ENCODE measurements at regions not wholly inside any gene's neighbourhood (a gene's known extent, or its start where the extent isn't known, plus 50 kb on each side); places are given as distances from the start of the nearest gene placed in this dataset.
"Not testable (repeated sequence)": the region's sequence is repeated elsewhere in the genome, so short reads cannot be mapped to it uniquely, and the experiment has no call there.

DNA sequence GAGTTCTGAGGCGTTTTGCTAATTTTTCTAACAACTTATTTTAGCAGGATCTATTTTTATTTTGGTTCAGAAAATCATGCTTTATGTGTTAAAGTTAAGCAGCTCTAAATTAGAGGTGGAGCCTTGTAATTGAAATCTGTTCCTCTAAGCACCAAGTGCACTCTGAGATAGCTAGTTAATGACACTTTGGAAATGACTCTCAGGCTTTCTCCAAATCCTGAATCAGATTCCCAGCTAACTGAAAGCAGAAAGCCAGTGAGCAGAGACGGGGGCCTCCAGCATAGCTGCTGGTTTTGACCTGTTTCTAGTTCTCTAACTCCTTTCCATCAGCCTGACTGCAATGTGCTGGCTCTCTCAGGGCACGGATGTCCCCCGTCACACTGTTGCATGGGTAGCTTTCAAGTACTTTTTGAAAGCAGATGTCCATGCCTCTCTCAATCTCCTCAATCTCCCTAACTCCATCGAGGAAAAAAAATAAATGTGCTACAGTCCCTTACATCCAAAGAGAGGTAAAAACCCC is 326.5 kb downstream of the SATB2 start:
- FAIRE-seq: no peak

GRCh38 chr2:199130501-199130900 is 327.2 kb downstream of the SATB2 start:
- FAIRE-seq: no peak

- no peak for FAIRE-seq
Measured at GRCh38 chr2:199128476-199129229, 329.1 kb downstream of the SATB2 start.

DNA sequence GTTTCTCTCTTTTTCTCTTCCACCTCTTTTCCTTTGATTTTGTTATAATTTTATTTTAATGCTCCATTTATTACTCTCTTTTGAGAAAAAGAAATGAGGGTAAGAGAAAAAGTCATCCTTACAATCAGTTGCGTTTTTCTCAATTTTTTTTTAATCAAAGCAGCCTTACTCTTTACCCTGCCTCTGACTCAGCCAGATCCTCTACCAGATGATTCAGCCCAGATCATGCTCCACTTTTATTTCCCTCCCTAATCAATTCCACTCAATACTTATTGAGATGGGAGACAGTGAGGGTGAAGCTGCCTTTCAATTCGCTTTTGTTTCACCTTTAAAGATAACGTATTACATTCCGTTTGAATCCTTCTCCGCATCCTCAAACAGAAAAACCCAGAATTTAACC is 337.9 kb downstream of the SATB2 start:
- FAIRE-seq: no peak

GRCh38 chr2:199118673-199119112 is 339.0 kb downstream of the SATB2 start:
- no peak for FAIRE-seq

GRCh38 chr2:199115169-199115568 is 342.6 kb downstream of the SATB2 start:
- no peak for FAIRE-seq

GRCh38 chr2:199113111-199113510 is 344.6 kb downstream of the SATB2 start:
- FAIRE-seq: no peak

DNA sequence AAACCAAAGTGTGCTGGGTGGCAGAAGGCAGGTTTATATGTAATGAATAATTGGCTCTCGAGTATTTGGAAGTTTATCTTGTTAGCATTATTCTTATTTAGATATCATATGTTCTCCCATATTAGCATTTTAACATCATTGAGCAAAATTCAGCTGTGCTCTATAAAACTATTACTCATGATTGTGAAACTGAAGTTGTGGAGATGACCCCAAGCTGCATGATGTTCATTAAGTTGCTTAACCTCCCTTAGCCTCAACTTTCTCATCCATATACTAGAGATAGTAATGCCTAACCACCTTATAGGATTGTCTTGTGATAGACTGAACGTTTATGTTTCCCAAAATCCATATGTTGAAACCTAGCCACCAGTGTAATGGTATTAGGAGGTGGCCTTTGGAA is 346.3 kb downstream of the SATB2 start:
- FAIRE-seq: no peak

DNA sequence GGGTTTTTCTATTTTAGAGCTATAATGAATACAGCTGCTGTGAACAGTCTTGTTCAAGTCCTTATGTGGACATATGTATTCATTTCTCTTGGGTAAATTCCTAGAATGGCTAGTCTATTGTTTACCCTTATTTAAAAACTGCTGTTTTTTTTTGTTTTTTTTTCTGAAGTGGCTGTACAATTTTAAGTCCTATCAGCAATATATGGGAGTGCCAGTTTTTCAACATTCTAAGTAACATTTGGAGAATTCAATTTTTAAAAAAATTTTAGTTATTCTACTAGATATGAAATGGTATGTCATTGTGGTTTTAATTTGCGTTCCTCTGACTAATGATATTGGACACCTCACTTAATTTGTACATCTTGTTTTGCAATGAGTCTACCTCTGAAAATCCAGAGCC is 349.7 kb downstream of the SATB2 start:
- FAIRE-seq: no peak

GRCh38 chr2:199105826-199106225 is 351.9 kb downstream of the SATB2 start:
- FAIRE-seq: no peak

DNA sequence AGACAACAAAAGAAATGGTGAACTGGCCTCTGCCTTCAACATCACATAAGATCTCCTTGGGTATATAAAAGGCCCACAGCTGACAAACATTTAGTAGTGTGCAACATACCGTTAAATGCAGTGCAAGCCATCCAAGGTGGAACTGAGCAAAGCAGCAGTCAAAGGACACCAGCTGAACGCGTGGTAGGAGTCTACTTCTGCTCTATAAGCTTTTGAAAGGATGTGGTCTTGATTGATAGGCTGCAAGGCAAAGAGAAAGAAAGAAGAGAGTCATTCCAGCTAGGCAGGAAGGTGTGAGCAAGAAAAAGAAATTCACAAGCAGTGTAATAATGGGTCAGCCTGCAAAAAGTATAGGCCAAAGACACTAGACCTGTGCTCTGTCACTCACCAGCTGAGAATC is 356.3 kb downstream of the SATB2 start:
- no peak for FAIRE-seq

GRCh38 chr2:199100326-199101110 is 357.2 kb downstream of the SATB2 start:
- FAIRE-seq: no peak

DNA sequence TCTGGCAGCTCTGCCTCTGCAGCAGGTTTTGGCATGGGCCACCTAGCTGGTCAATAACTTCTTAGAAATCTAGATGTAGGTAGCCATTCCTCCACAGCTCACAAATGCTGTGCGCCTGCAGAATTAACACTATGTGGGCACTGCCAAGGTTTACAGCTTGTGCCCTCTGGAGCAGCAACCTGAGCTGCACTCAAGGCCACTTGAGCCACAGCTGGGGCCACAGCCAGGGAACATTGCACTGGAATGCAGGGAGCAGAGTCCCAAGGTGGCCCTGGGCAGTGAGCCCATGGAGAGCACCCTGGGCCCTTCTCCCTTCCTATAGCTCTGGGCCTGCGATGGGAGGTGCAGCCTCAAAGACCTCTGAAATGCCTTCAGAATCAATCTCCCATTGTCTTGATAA is 365.3 kb downstream of the SATB2 start:
- FAIRE-seq: no peak

DNA sequence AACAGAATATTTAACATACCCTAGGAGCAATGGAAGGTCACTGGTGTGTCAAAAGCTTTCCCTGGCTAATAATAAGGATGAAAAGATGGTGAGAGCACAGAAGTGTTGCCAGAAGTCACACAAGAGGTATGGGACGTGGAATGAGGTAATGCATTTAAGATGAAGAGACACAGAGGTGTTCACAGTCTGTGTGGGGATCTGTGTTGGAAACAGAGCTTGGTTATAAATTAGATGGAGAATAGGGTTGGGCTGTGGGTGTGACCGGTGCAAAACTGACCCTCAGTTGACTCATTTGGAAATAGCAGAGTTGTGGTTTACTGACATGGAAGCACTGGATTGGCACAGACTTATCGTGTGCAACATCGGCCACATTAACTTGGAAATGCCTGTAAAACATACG is 372.5 kb downstream of the SATB2 start:
- FAIRE-seq: no peak

DNA sequence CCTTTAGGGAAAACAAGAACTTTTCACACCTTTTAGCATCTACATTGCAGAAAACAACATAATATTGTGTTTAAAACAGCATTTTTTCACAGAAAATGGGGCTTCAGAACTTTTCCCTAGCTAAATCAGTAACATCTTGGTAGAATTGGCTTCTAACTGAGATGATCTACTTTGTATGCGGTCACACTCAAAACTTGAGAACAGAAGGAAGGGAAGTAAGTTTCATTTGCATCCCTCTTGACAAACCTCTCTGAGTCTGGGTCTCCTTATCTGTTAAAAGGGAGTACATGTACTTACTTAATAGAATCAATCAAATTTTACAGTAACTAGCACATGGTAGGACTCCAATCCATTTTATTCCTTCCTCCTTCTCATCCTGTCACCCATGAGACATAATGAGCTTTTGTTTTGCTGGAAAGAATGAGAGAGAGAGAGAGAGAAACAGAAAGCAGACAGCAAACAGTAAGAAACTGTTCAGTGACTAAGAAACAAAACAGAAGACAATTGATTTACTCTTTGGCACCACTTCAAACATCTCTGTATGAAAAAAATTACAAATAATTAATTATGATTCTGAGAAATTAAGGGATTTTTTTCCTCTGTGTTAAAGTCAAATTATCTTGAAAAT is 387.3 kb downstream of the SATB2 start:
- peak; percentile 71 for FAIRE-seq

DNA sequence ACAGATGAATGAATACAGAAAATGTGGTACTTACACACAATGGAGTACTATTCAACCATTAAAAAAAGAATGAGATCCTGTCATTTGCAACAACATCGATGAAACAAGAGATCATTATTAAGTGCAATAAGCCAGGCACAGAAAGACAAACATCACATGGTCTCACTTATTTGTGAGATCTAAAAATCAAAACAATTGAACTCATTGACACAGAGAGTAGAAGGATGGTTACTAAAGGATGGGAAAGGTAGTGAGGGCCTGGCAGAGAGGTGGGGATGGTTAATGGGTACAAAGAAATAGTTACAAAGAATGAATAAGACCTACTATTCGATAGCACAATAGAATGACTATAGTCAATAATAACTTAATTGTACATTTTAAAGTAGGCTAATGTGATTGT is 393.5 kb downstream of the SATB2 start:
- no peak for FAIRE-seq

DNA sequence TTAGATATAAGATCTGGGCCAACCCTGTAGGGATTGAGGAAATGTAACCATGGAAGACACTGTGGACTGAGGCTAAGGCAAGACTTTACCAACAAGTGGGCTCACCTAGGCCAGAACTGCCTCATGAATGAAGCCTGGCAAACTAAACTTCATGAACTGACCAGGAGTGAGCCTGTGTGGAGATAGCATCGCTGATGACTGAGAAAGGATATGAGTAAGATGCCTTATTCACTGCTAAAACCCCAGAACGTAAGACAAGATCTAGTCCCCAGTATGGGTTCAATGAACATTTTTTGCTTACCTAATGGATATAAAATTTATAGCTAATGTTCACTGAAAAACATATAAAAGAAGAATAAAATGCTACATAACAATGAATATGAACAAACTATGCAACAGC is 399.8 kb downstream of the SATB2 start:
- FAIRE-seq: no peak

DNA sequence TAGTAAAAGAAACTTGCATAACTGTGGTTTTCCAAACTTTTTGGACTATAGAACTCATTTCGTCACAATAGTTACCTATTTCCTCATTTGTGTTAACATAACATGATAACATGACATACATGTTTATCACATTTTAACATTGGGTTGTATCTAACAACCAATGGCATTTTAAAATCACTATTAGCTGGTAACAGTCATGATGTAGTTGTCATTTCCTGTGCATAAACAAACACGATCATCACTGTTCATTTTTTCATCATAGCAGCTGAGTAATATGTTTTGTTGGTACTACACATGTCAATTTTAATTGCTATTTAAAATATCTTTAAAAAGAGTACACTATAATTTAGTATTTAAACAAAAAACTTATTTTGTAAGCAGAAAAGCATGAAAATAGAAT is 402.4 kb downstream of the SATB2 start:
- FAIRE-seq: no peak

- FAIRE-seq: no peak
Measured at GRCh38 chr2:199042660-199043379, 414.9 kb downstream of the SATB2 start.

GRCh38 chr2:199040522-199040921 is 417.2 kb downstream of the SATB2 start:
- FAIRE-seq: no peak

DNA sequence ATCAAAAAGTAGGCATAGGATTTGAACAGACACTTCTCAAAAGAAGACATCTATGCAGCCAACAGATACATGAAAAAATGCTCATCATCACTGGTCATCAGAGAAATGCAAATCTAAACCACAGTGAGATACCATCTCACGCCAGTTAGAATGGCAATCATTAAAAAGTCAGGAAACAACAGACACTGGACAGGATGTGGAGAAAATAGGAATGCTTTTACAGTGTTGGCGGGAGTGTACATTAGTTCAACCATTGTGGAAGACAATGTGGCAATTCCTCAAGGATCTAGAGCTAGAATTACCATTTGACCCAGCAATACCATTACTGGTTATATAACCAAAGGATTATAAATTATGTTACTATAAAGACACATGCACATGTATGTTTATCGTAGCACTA is 424.0 kb downstream of the SATB2 start:
- FAIRE-seq: not testable (repeated sequence)

GRCh38 chr2:199025146-199025545 is 432.6 kb downstream of the SATB2 start:
- FAIRE-seq: no peak

GRCh38 chr2:199024224-199024623 is 433.5 kb downstream of the SATB2 start:
- FAIRE-seq: no peak
